ENCODE measurements at regions not wholly inside any gene's neighbourhood (a gene's known extent, or its start where the extent isn't known, plus 50 kb on each side); places are given as distances from the start of the nearest gene placed in this dataset.
"Not testable (repeated sequence)": the region's sequence is repeated elsewhere in the genome, so short reads cannot be mapped to it uniquely, and the experiment has no call there.

GRCh38 chr16:6725634-6726331 lies 606.9 kb upstream of the RBFOX1 start:
- Histone ChIP-seq H3K4me1 (ENCODE audit: insufficient read depth, insufficient read length) (no peaks in the 10 kb centered on the region), H3K9ac (ENCODE audit: insufficient read length, low read depth) (no peak overlapping the region), H3K9me3 (ENCODE audit: insufficient read depth, low read length) (peaks cover 7% of the 10 kb centered on the region; the same call in 1 of the 2 replicates), H3K27me3 (ENCODE audit: insufficient read depth, insufficient read length) (no peaks in the 10 kb centered on the region), H3K4me3 (ENCODE audit: insufficient read length, low read depth) (no peak overlapping the region), H3K36me3 (ENCODE audit: insufficient read depth, insufficient read length, low read length) (no peaks in the 10 kb centered on the region)
- no peak for TF ChIP-seq SUZ12 (IDR thresholded peaks at IDR 0.05; ENCODE audit: extremely low read depth, insufficient read depth, insufficient read length)
- no peak for TF ChIP-seq ZNF274 (IDR thresholded peaks at IDR 0.05; ENCODE audit: low read depth, low read length)
- TF ChIP-seq YY1 (IDR thresholded peaks at IDR 0.05; ENCODE audit: insufficient read depth, insufficient read length): no peak
- no peak for DNase-seq (ENCODE audit: low read depth, low spot score)

DNA sequence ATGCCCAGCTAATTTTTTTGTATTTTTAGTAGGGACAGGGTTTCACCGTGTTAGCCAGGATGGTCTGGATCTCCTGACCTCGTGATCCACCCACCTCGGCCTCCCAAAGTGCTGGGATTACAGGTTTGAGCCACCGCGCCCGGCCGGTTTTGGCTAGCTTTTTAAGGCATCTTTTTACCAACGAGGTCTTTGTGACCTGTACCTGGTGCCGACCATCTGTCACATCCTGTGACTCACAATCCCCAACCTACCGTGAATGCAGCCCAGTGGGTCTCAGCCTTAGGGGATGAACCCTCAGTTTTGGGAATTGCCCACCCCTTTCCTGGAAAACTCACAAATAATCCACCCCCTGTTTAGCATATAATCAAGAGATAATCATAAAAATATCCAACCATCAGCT lies 607.4 kb upstream of the RBFOX1 start:
- not testable (repeated sequence) for DNase-seq (ENCODE audit: low read depth, low spot score); H3K4me3 ChIP-seq (ENCODE audit: insufficient read length, low read depth); H3K4me1 ChIP-seq (ENCODE audit: insufficient read depth, insufficient read length); H3K27me3 ChIP-seq (ENCODE audit: insufficient read depth, insufficient read length); H3K36me3 ChIP-seq (ENCODE audit: insufficient read depth, insufficient read length, low read length); H3K9me3 ChIP-seq (ENCODE audit: insufficient read depth, low read length); H3K9ac ChIP-seq (ENCODE audit: insufficient read length, low read depth)

GRCh38 chr16:6722786-6723185 lies 609.9 kb upstream of the RBFOX1 start:
- Histone ChIP-seq H3K36me3 (ENCODE audit: insufficient read depth, insufficient read length, low read length) (no peaks in the 10 kb centered on the region), H3K4me1 (ENCODE audit: insufficient read depth, insufficient read length) (no peaks in the 10 kb centered on the region), H3K9ac (ENCODE audit: insufficient read length, low read depth) (no peak overlapping the region), H3K27me3 (ENCODE audit: insufficient read depth, insufficient read length) (no peaks in the 10 kb centered on the region), H3K9me3 (ENCODE audit: insufficient read depth, low read length) (peaks cover 7% of the 10 kb centered on the region; the same call in 1 of the 2 replicates), H3K4me3 (ENCODE audit: insufficient read length, low read depth) (no peak overlapping the region)
- no peak for DNase-seq (ENCODE audit: low read depth, low spot score)
- TF ChIP-seq YY1 (IDR thresholded peaks at IDR 0.05; ENCODE audit: insufficient read depth, insufficient read length): no peak
- no peak for TF ChIP-seq ZNF274 (IDR thresholded peaks at IDR 0.05; ENCODE audit: low read depth, low read length)
- TF ChIP-seq SUZ12 (IDR thresholded peaks at IDR 0.05; ENCODE audit: extremely low read depth, insufficient read depth, insufficient read length): no peak

DNA sequence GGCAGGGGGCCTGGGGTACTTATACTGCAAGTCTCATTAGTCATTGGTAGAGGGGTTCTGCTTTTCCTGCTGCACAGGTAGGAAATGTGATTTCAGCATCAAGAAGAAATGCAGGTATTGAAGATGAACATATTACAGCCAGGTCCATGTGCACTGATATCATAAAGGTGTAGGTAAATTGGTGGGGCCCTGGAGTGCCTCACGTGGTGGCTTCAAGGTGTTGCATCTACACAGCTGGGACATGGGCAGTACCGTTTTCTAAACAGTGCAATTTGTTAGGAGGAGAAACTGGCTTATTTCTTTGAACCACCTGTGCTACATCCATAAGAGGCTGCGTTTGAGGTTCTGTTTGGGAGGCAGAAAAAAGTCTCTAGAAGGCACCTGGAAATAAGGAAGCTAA lies 618.1 kb upstream of the RBFOX1 start:
- H3K4me3 ChIP-seq (ENCODE audit: insufficient read length, low read depth): no peak overlapping the region
- no peaks in the 10 kb centered on the region for H3K4me1 ChIP-seq (ENCODE audit: insufficient read depth, insufficient read length)
- TF ChIP-seq ZNF274 (IDR thresholded peaks at IDR 0.05; ENCODE audit: low read depth, low read length): no peak
- no peak for TF ChIP-seq SUZ12 (IDR thresholded peaks at IDR 0.05; ENCODE audit: extremely low read depth, insufficient read depth, insufficient read length)
- TF ChIP-seq YY1 (IDR thresholded peaks at IDR 0.05; ENCODE audit: insufficient read depth, insufficient read length): no peak
- H3K27me3 ChIP-seq (ENCODE audit: insufficient read depth, insufficient read length): no peaks in the 10 kb centered on the region
- no peaks in the 10 kb centered on the region for H3K9me3 ChIP-seq (ENCODE audit: insufficient read depth, low read length)
- no peaks in the 10 kb centered on the region for H3K36me3 ChIP-seq (ENCODE audit: insufficient read depth, insufficient read length, low read length)
- no peak for DNase-seq (ENCODE audit: low read depth, low spot score)
- H3K9ac ChIP-seq (ENCODE audit: insufficient read length, low read depth): no peak overlapping the region

- DNase-seq (ENCODE audit: low read depth, low spot score): no peak
- Histone ChIP-seq H3K4me3 (ENCODE audit: insufficient read length, low read depth) (no peak overlapping the region), H3K9ac (ENCODE audit: insufficient read length, low read depth) (no peak overlapping the region), H3K36me3 (ENCODE audit: insufficient read depth, insufficient read length, low read length) (no peaks in the 10 kb centered on the region), H3K9me3 (ENCODE audit: insufficient read depth, low read length) (no peaks in the 10 kb centered on the region), H3K27me3 (ENCODE audit: insufficient read depth, insufficient read length) (no peaks in the 10 kb centered on the region), H3K4me1 (ENCODE audit: insufficient read depth, insufficient read length) (no peaks in the 10 kb centered on the region)
- no peak for TF ChIP-seq ZNF274 (IDR thresholded peaks at IDR 0.05; ENCODE audit: low read depth, low read length)
- no peak for TF ChIP-seq SUZ12 (IDR thresholded peaks at IDR 0.05; ENCODE audit: extremely low read depth, insufficient read depth, insufficient read length)
- no peak for TF ChIP-seq YY1 (IDR thresholded peaks at IDR 0.05; ENCODE audit: insufficient read depth, insufficient read length)
Observed at GRCh38 chr16:6709736-6710135, 622.9 kb upstream of the RBFOX1 start.

GRCh38 chr16:6708576-6709215 lies 623.9 kb upstream of the RBFOX1 start:
- Histone ChIP-seq H3K9ac (ENCODE audit: insufficient read length, low read depth) (no peak overlapping the region), H3K36me3 (ENCODE audit: insufficient read depth, insufficient read length, low read length) (no peaks in the 10 kb centered on the region), H3K4me3 (ENCODE audit: insufficient read length, low read depth) (no peak overlapping the region), H3K27me3 (ENCODE audit: insufficient read depth, insufficient read length) (no peaks in the 10 kb centered on the region), H3K4me1 (ENCODE audit: insufficient read depth, insufficient read length) (peaks cover 4% of the 10 kb centered on the region), H3K9me3 (ENCODE audit: insufficient read depth, low read length) (no peaks in the 10 kb centered on the region)
- no peak for DNase-seq (ENCODE audit: low read depth, low spot score)
- TF ChIP-seq YY1 (IDR thresholded peaks at IDR 0.05; ENCODE audit: insufficient read depth, insufficient read length) (no peak), SUZ12 (IDR thresholded peaks at IDR 0.05; ENCODE audit: extremely low read depth, insufficient read depth, insufficient read length) (no peak), ZNF274 (IDR thresholded peaks at IDR 0.05; ENCODE audit: low read depth, low read length) (no peak)

DNA sequence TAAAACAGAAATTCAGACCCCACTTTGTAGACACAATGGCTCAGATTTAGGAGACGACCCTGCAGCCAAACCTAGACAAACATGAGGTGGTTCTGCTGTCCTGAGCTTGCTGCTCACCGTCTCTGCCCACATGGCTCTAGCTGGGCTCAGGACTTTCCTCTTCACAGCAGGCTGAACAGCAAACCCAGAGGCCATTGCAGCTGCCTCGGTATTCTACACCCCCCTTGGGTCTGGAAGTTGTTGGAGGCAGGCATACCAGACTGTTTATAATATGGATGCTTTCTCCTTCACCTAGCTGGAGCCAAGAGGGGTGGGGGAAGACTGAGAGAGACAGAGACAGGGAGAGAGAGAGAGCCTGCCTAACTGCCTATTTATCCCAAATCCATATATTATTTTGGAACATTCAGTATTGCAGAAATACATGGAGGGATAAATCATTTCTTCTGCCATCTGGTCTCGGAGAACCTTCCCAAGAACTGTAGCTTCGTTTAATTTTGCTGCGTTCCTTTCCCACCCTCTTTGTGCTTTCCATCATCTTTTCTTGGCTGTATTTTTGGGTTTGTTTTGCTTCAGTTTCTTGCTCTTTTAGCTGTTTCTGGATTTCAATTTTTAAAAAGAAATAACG lies 628.2 kb upstream of the RBFOX1 start:
- peaks cover 4% of the 10 kb centered on the region for H3K4me1 ChIP-seq (ENCODE audit: insufficient read depth, insufficient read length)
- H3K9me3 ChIP-seq (ENCODE audit: insufficient read depth, low read length): no peaks in the 10 kb centered on the region
- no peak overlapping the region for H3K4me3 ChIP-seq (ENCODE audit: insufficient read length, low read depth)
- no peak for DNase-seq (ENCODE audit: low read depth, low spot score)
- TF ChIP-seq ZNF274 (IDR thresholded peaks at IDR 0.05; ENCODE audit: low read depth, low read length): no peak
- no peak for TF ChIP-seq YY1 (IDR thresholded peaks at IDR 0.05; ENCODE audit: insufficient read depth, insufficient read length)
- TF ChIP-seq SUZ12 (IDR thresholded peaks at IDR 0.05; ENCODE audit: extremely low read depth, insufficient read depth, insufficient read length): no peak
- H3K36me3 ChIP-seq (ENCODE audit: insufficient read depth, insufficient read length, low read length): no peaks in the 10 kb centered on the region
- H3K27me3 ChIP-seq (ENCODE audit: insufficient read depth, insufficient read length): no peaks in the 10 kb centered on the region
- no peak overlapping the region for H3K9ac ChIP-seq (ENCODE audit: insufficient read length, low read depth)
